Erythroblast (primary cell): ENCODE measurements at regions not wholly inside any gene's neighbourhood (a gene's known extent, or its start where the extent isn't known, plus 50 kb on each side); places are given as distances from the start of the nearest gene placed in this dataset.

Source experiments
- GATA1 ChIP-seq: IDR thresholded peaks from 2 replicates; pipeline ENCODE4 v1.6.1; 2011; ENCODE audit warnings: low read depth, mild to moderate bottlenecking, control low read depth, low read length, moderate library complexity
- POLR2A ChIP-seq: IDR thresholded peaks from 2 replicates; pipeline ENCODE4 v1.6.1; 2011; ENCODE audit warnings: mild to moderate bottlenecking, low read length

- TF ChIP-seq POLR2A (no peak), GATA1 (no peak)
Observed at GRCh38 chr12:91940322-91940721, 205.3 kb downstream of the BTG1 start.
